Activated T-helper 2 cell treated with anti-CD3 and anti-CD28 coated beads, Interferon-gamma antibody, Interleukin-2, Interleukin-4, amounts not matched to agents 10 μg/mL and 5 μg/mL and 100 μg/mL, durations not matched to agents 14 hours and 24 hours and 36 hours (primary cell): ENCODE measurements at regions not wholly inside any gene's neighbourhood (a gene's known extent, or its start where the extent isn't known, plus 50 kb on each side); places are given as distances from the start of the nearest gene placed in this dataset.

Source experiments
- DNase-seq: peaks from one replicate; pipeline ENCODE4 v3.0.0; 2021; ENCODE audit warnings: low spot score
- H3K27ac Mint-ChIP-seq: one replicate; pipeline ENCODE4 v1.8.0; 2021; ENCODE audit warnings: mixed read lengths
- H3K27me3 Mint-ChIP-seq: one replicate; pipeline ENCODE4 v1.8.0; 2021; ENCODE audit warnings: low read depth, mixed read lengths
- H3K36me3 Mint-ChIP-seq: one replicate; pipeline ENCODE4 v1.8.0; 2021; ENCODE audit warnings: low read depth, mixed read lengths
- H3K4me1 Mint-ChIP-seq: one replicate; pipeline ENCODE4 v1.8.0; 2021; ENCODE audit warnings: low read depth, mixed read lengths
- H3K4me3 Mint-ChIP-seq: one replicate; pipeline ENCODE4 v1.8.0; 2021; ENCODE audit warnings: low read depth, mild to moderate bottlenecking, moderate library complexity, mixed read lengths
- H3K9me3 Mint-ChIP-seq: one replicate; pipeline ENCODE4 v1.8.0; 2021; ENCODE audit warnings: mixed read lengths
- intact Hi-C: fragments of 100-400 bp; cut with micrococcal nuclease; formaldehyde crosslinking; loops from one replicate; pipeline ENCODE4 v1.15.1; 2023

GRCh38 chr18:8479789-8480188 is 129.4 kb upstream of the RAB12 start:
- H3K4me3 Mint-ChIP-seq: no peak overlapping the region
- DNase-seq: no peak
- H3K9me3 Mint-ChIP-seq: no peaks in the 10 kb centered on the region
- no peaks in the 10 kb centered on the region for H3K27me3 Mint-ChIP-seq
- intact Hi-C loops: no loop called here
- no peak overlapping the region for H3K27ac Mint-ChIP-seq
- H3K4me1 Mint-ChIP-seq: no peaks in the 10 kb centered on the region
- no peaks in the 10 kb centered on the region for H3K36me3 Mint-ChIP-seq

GRCh38 chr18:8480506-8481328 is 128.5 kb upstream of the RAB12 start:
- H3K9me3 Mint-ChIP-seq: no peaks in the 10 kb centered on the region
- H3K27me3 Mint-ChIP-seq: no peaks in the 10 kb centered on the region
- H3K27ac Mint-ChIP-seq: no peak overlapping the region
- no peak for DNase-seq
- H3K4me3 Mint-ChIP-seq: no peak overlapping the region
- H3K36me3 Mint-ChIP-seq: no peaks in the 10 kb centered on the region
- no peaks in the 10 kb centered on the region for H3K4me1 Mint-ChIP-seq
- intact Hi-C loops: no loop called here

GRCh38 chr18:8484951-8485350 is 124.3 kb upstream of the RAB12 start:
- H3K4me1 Mint-ChIP-seq: no peaks in the 10 kb centered on the region
- no peak overlapping the region for H3K27ac Mint-ChIP-seq
- H3K4me3 Mint-ChIP-seq: no peak overlapping the region
- H3K9me3 Mint-ChIP-seq: no peaks in the 10 kb centered on the region
- H3K27me3 Mint-ChIP-seq: no peaks in the 10 kb centered on the region
- intact Hi-C loops: no loop called here
- DNase-seq: no peak
- H3K36me3 Mint-ChIP-seq: no peaks in the 10 kb centered on the region

- Mint-ChIP-seq H3K36me3 (no peaks in the 10 kb centered on the region), H3K27ac (no peak overlapping the region), H3K4me1 (no peaks in the 10 kb centered on the region), H3K9me3 (no peaks in the 10 kb centered on the region), H3K27me3 (no peaks in the 10 kb centered on the region), H3K4me3 (no peak overlapping the region)
- intact Hi-C loops: no loop called here
- DNase-seq: no peak
Observed at GRCh38 chr18:8489761-8490160, 119.5 kb upstream of the RAB12 start.

GRCh38 chr18:8491516-8491915 is 117.7 kb upstream of the RAB12 start:
- Mint-ChIP-seq H3K4me3 (no peak overlapping the region), H3K27me3 (no peaks in the 10 kb centered on the region), H3K4me1 (no peaks in the 10 kb centered on the region), H3K9me3 (no peaks in the 10 kb centered on the region), H3K36me3 (no peaks in the 10 kb centered on the region), H3K27ac (no peak overlapping the region)
- intact Hi-C loops: no loop called here
- no peak for DNase-seq

GRCh38 chr18:8493141-8493540 is 116.1 kb upstream of the RAB12 start:
- no peaks in the 10 kb centered on the region for H3K9me3 Mint-ChIP-seq
- H3K36me3 Mint-ChIP-seq: no peaks in the 10 kb centered on the region
- no peak for DNase-seq

GRCh38 chr18:8496186-8496585 is 113.1 kb upstream of the RAB12 start:
- no peaks in the 10 kb centered on the region for H3K4me1 Mint-ChIP-seq
- no peaks in the 10 kb centered on the region for H3K27me3 Mint-ChIP-seq
- no peak overlapping the region for H3K27ac Mint-ChIP-seq
- intact Hi-C loops: no loop called here
- no peaks in the 10 kb centered on the region for H3K9me3 Mint-ChIP-seq
- no peak for DNase-seq
- H3K4me3 Mint-ChIP-seq: no peak overlapping the region
- no peaks in the 10 kb centered on the region for H3K36me3 Mint-ChIP-seq

More at GRCh38 chr18:8493141-8493540, 116.1 kb upstream of the RAB12 start:
- intact Hi-C loops: no loop called here
- H3K27me3 Mint-ChIP-seq: no peaks in the 10 kb centered on the region
- no peak overlapping the region for H3K4me3 Mint-ChIP-seq
- no peaks in the 10 kb centered on the region for H3K4me1 Mint-ChIP-seq
- H3K27ac Mint-ChIP-seq: no peak overlapping the region

GRCh38 chr18:8498905-8499304 is 110.3 kb upstream of the RAB12 start:
- no peak overlapping the region for H3K27ac Mint-ChIP-seq

GRCh38 chr18:8499810-8500675 is 109.2 kb upstream of the RAB12 start:
- Mint-ChIP-seq H3K27me3 (no peaks in the 10 kb centered on the region), H3K4me3 (no peak overlapping the region), H3K27ac (no peak overlapping the region), H3K4me1 (no peaks in the 10 kb centered on the region), H3K9me3 (no peaks in the 10 kb centered on the region), H3K36me3 (no peaks in the 10 kb centered on the region)
- intact Hi-C loops: no loop called here
- no peak for DNase-seq

More at GRCh38 chr18:8498905-8499304, 110.3 kb upstream of the RAB12 start:
- Mint-ChIP-seq H3K4me1 (no peaks in the 10 kb centered on the region), H3K4me3 (no peak overlapping the region), H3K27me3 (no peaks in the 10 kb centered on the region), H3K9me3 (no peaks in the 10 kb centered on the region), H3K36me3 (no peaks in the 10 kb centered on the region)
- intact Hi-C loops: no loop called here
- no peak for DNase-seq

- Mint-ChIP-seq H3K27me3 (no peaks in the 10 kb centered on the region), H3K4me3 (no peak overlapping the region), H3K27ac (no peak overlapping the region), H3K36me3 (no peaks in the 10 kb centered on the region), H3K9me3 (no peaks in the 10 kb centered on the region), H3K4me1 (no peaks in the 10 kb centered on the region)
- intact Hi-C loops: no loop called here
- DNase-seq: no peak
Observed at GRCh38 chr18:8501044-8501443, 108.2 kb upstream of the RAB12 start.

GRCh38 chr18:8503248-8503647 is 106.0 kb upstream of the RAB12 start:
- H3K36me3 Mint-ChIP-seq: no peaks in the 10 kb centered on the region
- H3K27ac Mint-ChIP-seq: no peak overlapping the region
- H3K4me3 Mint-ChIP-seq: no peak overlapping the region
- no peaks in the 10 kb centered on the region for H3K4me1 Mint-ChIP-seq
- no peaks in the 10 kb centered on the region for H3K9me3 Mint-ChIP-seq
- intact Hi-C loops: no loop called here
- DNase-seq: no peak
- H3K27me3 Mint-ChIP-seq: no peaks in the 10 kb centered on the region

GRCh38 chr18:8504424-8504823 is 104.8 kb upstream of the RAB12 start:
- no peak for DNase-seq
- Mint-ChIP-seq H3K4me1 (no peaks in the 10 kb centered on the region), H3K4me3 (no peak overlapping the region), H3K27ac (no peak overlapping the region), H3K36me3 (no peaks in the 10 kb centered on the region), H3K9me3 (no peaks in the 10 kb centered on the region), H3K27me3 (no peaks in the 10 kb centered on the region)
- intact Hi-C loops: no loop called here

GRCh38 chr18:8504880-8505435 is 104.3 kb upstream of the RAB12 start:
- intact Hi-C loops: no loop called here
- Mint-ChIP-seq H3K9me3 (no peaks in the 10 kb centered on the region), H3K36me3 (no peaks in the 10 kb centered on the region), H3K4me3 (no peak overlapping the region), H3K27ac (no peak overlapping the region), H3K27me3 (no peaks in the 10 kb centered on the region), H3K4me1 (no peaks in the 10 kb centered on the region)
- DNase-seq: no peak
